Kidney epithelial cell (primary cell): ENCODE measurements at regions not wholly inside any gene's neighbourhood (a gene's known extent, or its start where the extent isn't known, plus 50 kb on each side); places are given as distances from the start of the nearest gene placed in this dataset.

ENCODE experiments used
- DNase-seq: peaks from one replicate; pipeline ENCODE4 v3.0.0-alpha.2; 2010; ENCODE audit warnings: low read depth
- H3K27me3 ChIP-seq: 2 replicates; pipeline ENCODE4 v1.6.0; 2011; ENCODE audit warnings: low read length; ENCODE audit not compliant: control insufficient read depth, insufficient read depth
- H3K36me3 ChIP-seq: 2 replicates; pipeline ENCODE4 v1.5.1; 2011; ENCODE audit warnings: low read length; ENCODE audit not compliant: control insufficient read depth, insufficient read depth
- H3K4me3 ChIP-seq: 2 replicates; pipeline ENCODE4 v1.5.1; 2011; ENCODE audit warnings: low read depth, mild to moderate bottlenecking, control low read depth, low read length
- CTCF ChIP-seq: IDR thresholded peaks from 2 replicates; pipeline ENCODE4 v1.5.1; 2011; ENCODE audit warnings: mild to moderate bottlenecking, moderate library complexity, low read length, control low read depth, inconsistent platforms; ENCODE audit not compliant: insufficient read depth, poor library complexity, severe bottlenecking

- H3K36me3 ChIP-seq = no peaks in the 10 kb centered on the region
- H3K27me3 ChIP-seq = peaks cover 2% of the 10 kb centered on the region
- DNase-seq = no peak
- no peak overlapping the region for H3K4me3 ChIP-seq
- TF ChIP-seq CTCF = no peak
These were observed 69.7 kb upstream of the ZC3H12A start for GRCh38 chr1:37404711-37405110.

GRCh38 chr1:37410105-37410504 is 64.3 kb upstream of the ZC3H12A start:
- no peaks in the 10 kb centered on the region for H3K36me3 ChIP-seq
- DNase-seq = no peak
- no peaks in the 10 kb centered on the region for H3K27me3 ChIP-seq
- no peak overlapping the region for H3K4me3 ChIP-seq
- no peak for TF ChIP-seq CTCF

GRCh38 chr1:37410815-37411214 is 63.6 kb upstream of the ZC3H12A start:
- Histone ChIP-seq H3K27me3 (no peaks in the 10 kb centered on the region), H3K36me3 (no peaks in the 10 kb centered on the region), H3K4me3 (no peak overlapping the region)
- no peak for TF ChIP-seq CTCF
- DNase-seq = no peak

GRCh38 chr1:37415611-37416244 is 58.7 kb upstream of the ZC3H12A start:
- H3K4me3 ChIP-seq = no peak overlapping the region
- no peak for TF ChIP-seq CTCF
- H3K36me3 ChIP-seq = no peaks in the 10 kb centered on the region
- DNase-seq = no peak
- H3K27me3 ChIP-seq = no peaks in the 10 kb centered on the region

GRCh38 chr1:37420456-37420855 is 53.9 kb upstream of the ZC3H12A start:
- no peak for DNase-seq
- Histone ChIP-seq H3K36me3 (no peaks in the 10 kb centered on the region), H3K4me3 (no peak overlapping the region), H3K27me3 (no peaks in the 10 kb centered on the region)
- TF ChIP-seq CTCF = no peak

- DNase-seq = no peak
- H3K36me3 ChIP-seq = no peaks in the 10 kb centered on the region
- TF ChIP-seq CTCF = no peak
- H3K27me3 ChIP-seq = no peaks in the 10 kb centered on the region
- no peak overlapping the region for H3K4me3 ChIP-seq
These were observed 50.6 kb upstream of the ZC3H12A start for GRCh38 chr1:37423810-37424209.
